ENCODE measurements at regions not wholly inside any gene's neighbourhood (a gene's known extent, or its start where the extent isn't known, plus 50 kb on each side); places are given as distances from the start of the nearest gene placed in this dataset.
"Not testable (repeated sequence)": the region's sequence is repeated elsewhere in the genome, so short reads cannot be mapped to it uniquely, and the experiment has no call there.

- H3K4me3 ChIP-seq (ENCODE audit: low read length), result no peak overlapping the region
- no peak for TF ChIP-seq CTCF (conservative IDR thresholded peaks at IDR 0.05; ENCODE audit: low read depth, low read length)
- DNase-seq (ENCODE audit: low read depth), result no peak
These were observed 201.7 kb downstream of the CDRT15L2 start for GRCh38 chr17:20781260-20781659.

GRCh38 chr17:20781869-20782268 is 202.3 kb downstream of the CDRT15L2 start:
- not testable (repeated sequence) for H3K4me3 ChIP-seq (ENCODE audit: low read length); DNase-seq (ENCODE audit: low read depth)

- no peak for DNase-seq (ENCODE audit: low read depth)
- no peak overlapping the region for H3K4me3 ChIP-seq (ENCODE audit: low read length)
- no peak for TF ChIP-seq CTCF (conservative IDR thresholded peaks at IDR 0.05; ENCODE audit: low read depth, low read length)
These were observed 203.6 kb downstream of the CDRT15L2 start for GRCh38 chr17:20783091-20783490.

- no peak overlapping the region for H3K4me3 ChIP-seq (ENCODE audit: low read length)
- DNase-seq (ENCODE audit: low read depth), result no peak
- TF ChIP-seq CTCF (conservative IDR thresholded peaks at IDR 0.05; ENCODE audit: low read depth, low read length), result no peak
These were observed 204.7 kb downstream of the CDRT15L2 start for GRCh38 chr17:20784100-20784665.

GRCh38 chr17:20787281-20787680 is 207.8 kb downstream of the CDRT15L2 start:
- no peak for TF ChIP-seq CTCF (conservative IDR thresholded peaks at IDR 0.05; ENCODE audit: low read depth, low read length)
- no peak for DNase-seq (ENCODE audit: low read depth)
- H3K4me3 ChIP-seq (ENCODE audit: low read length), result no peak overlapping the region

- TF ChIP-seq CTCF (conservative IDR thresholded peaks at IDR 0.05; ENCODE audit: low read depth, low read length), result no peak
- H3K4me3 ChIP-seq (ENCODE audit: low read length), result no peak overlapping the region
- no peak for DNase-seq (ENCODE audit: low read depth)
These were observed 212.1 kb downstream of the CDRT15L2 start for GRCh38 chr17:20791626-20792025.

GRCh38 chr17:20794532-20794931 is 215.0 kb downstream of the CDRT15L2 start:
- not testable (repeated sequence) for DNase-seq (ENCODE audit: low read depth); H3K4me3 ChIP-seq (ENCODE audit: low read length)
- peak; percentile 23 for TF ChIP-seq CTCF (conservative IDR thresholded peaks at IDR 0.05; ENCODE audit: low read depth, low read length)

- DNase-seq (ENCODE audit: low read depth), result no peak
- no peak for TF ChIP-seq CTCF (conservative IDR thresholded peaks at IDR 0.05; ENCODE audit: low read depth, low read length)
- H3K4me3 ChIP-seq (ENCODE audit: low read length), result no peak overlapping the region
These were observed 217.8 kb downstream of the CDRT15L2 start for GRCh38 chr17:20797292-20797691.

Measured in retinal pigment epithelial cell (primary cell).